ENCODE measurements at regions not wholly inside any gene's neighbourhood (a gene's known extent, or its start where the extent isn't known, plus 50 kb on each side); places are given as distances from the start of the nearest gene placed in this dataset.
"Not testable (repeated sequence)": the region's sequence is repeated elsewhere in the genome, so short reads cannot be mapped to it uniquely, and the experiment has no call there.

- in situ Hi-C loops (cut with MboI; ENCODE audit: low sequenced_read_pairs), result no loop called here
These were observed 359.5 kb upstream of the FAM98A start for GRCh38 chr2:33958591-33958990.

- in situ Hi-C loops (cut with MboI; ENCODE audit: low sequenced_read_pairs), result no loop called here
These were observed 350.3 kb upstream of the FAM98A start for GRCh38 chr2:33949371-33949770.

- in situ Hi-C loops (cut with MboI; ENCODE audit: low sequenced_read_pairs), result no loop called here
These were observed 347.1 kb upstream of the FAM98A start for GRCh38 chr2:33946193-33946592.

- in situ Hi-C loops (cut with MboI; ENCODE audit: low sequenced_read_pairs), result no loop called here
These were observed 334.1 kb upstream of the FAM98A start for GRCh38 chr2:33933203-33933602.

GRCh38 chr2:33931164-33931563, 332.1 kb upstream of the FAM98A start:
- in situ Hi-C loops (cut with MboI; ENCODE audit: low sequenced_read_pairs), result no loop called here

GRCh38 chr2:33929467-33929866, 330.4 kb upstream of the FAM98A start:
- in situ Hi-C loops (cut with MboI; ENCODE audit: low sequenced_read_pairs), result no loop called here

- in situ Hi-C loops (cut with MboI; ENCODE audit: low sequenced_read_pairs), result no loop called here
These were observed 328.7 kb upstream of the FAM98A start for GRCh38 chr2:33927756-33928155.

- in situ Hi-C loops (cut with MboI; ENCODE audit: low sequenced_read_pairs), result no loop called here
These were observed 326.2 kb upstream of the FAM98A start for GRCh38 chr2:33925311-33925710.

GRCh38 chr2:33924586-33925169, 325.6 kb upstream of the FAM98A start:
- in situ Hi-C loops (cut with MboI; ENCODE audit: low sequenced_read_pairs), result no loop called here

- in situ Hi-C loops (cut with MboI; ENCODE audit: low sequenced_read_pairs), result no loop called here
These were observed 318.2 kb upstream of the FAM98A start for GRCh38 chr2:33917252-33917651.

GRCh38 chr2:33913071-33913616, 314.0 kb upstream of the FAM98A start:
- in situ Hi-C loops (cut with MboI; ENCODE audit: low sequenced_read_pairs), result no loop called here

- in situ Hi-C loops (cut with MboI; ENCODE audit: low sequenced_read_pairs), result no loop called here
These were observed 312.2 kb upstream of the FAM98A start for GRCh38 chr2:33911327-33911726.

- in situ Hi-C loops (cut with MboI; ENCODE audit: low sequenced_read_pairs), result no loop called here
These were observed 311.0 kb upstream of the FAM98A start for GRCh38 chr2:33909945-33910695.

GRCh38 chr2:33907866-33908265, 308.8 kb upstream of the FAM98A start:
- in situ Hi-C loops (cut with MboI; ENCODE audit: low sequenced_read_pairs), result no loop called here

GRCh38 chr2:33906129-33906528, 307.0 kb upstream of the FAM98A start:
- in situ Hi-C loops (cut with MboI; ENCODE audit: low sequenced_read_pairs), result not testable (repeated sequence)

GRCh38 chr2:33904801-33905200, 305.7 kb upstream of the FAM98A start:
- in situ Hi-C loops (cut with MboI; ENCODE audit: low sequenced_read_pairs), result no loop called here

GRCh38 chr2:33903701-33904100, 304.6 kb upstream of the FAM98A start:
- in situ Hi-C loops (cut with MboI; ENCODE audit: low sequenced_read_pairs), result no loop called here

GRCh38 chr2:33903215-33903614, 304.1 kb upstream of the FAM98A start:
- in situ Hi-C loops (cut with MboI; ENCODE audit: low sequenced_read_pairs), result no loop called here

- in situ Hi-C loops (cut with MboI; ENCODE audit: low sequenced_read_pairs), result no loop called here
These were observed 301.5 kb upstream of the FAM98A start for GRCh38 chr2:33900610-33901009.

GRCh38 chr2:33897741-33898140, 298.6 kb upstream of the FAM98A start:
- in situ Hi-C loops (cut with MboI; ENCODE audit: low sequenced_read_pairs), result no loop called here

- in situ Hi-C loops (cut with MboI; ENCODE audit: low sequenced_read_pairs), result no loop called here
These were observed 294.7 kb upstream of the FAM98A start for GRCh38 chr2:33893824-33894223.

- in situ Hi-C loops (cut with MboI; ENCODE audit: low sequenced_read_pairs), result no loop called here
These were observed 292.5 kb upstream of the FAM98A start for GRCh38 chr2:33891616-33892015.
